H9 (cell line): ENCODE measurements at regions not wholly inside any gene's neighbourhood (a gene's known extent, or its start where the extent isn't known, plus 50 kb on each side); places are given as distances from the start of the nearest gene placed in this dataset.

Experiments used
- DNase-seq: peaks from one replicate; pipeline ENCODE4 v3.0.0-alpha.2; 2017
- H2AFZ ChIP-seq: one replicate; pipeline ENCODE4 v1.6.1; 2013; ENCODE audit warnings: mild to moderate bottlenecking, low read length, control low read depth, moderate library complexity
- H2AK5ac ChIP-seq: 2 replicates; pipeline ENCODE4 v1.6.1; 2013; ENCODE audit warnings: low read length, control low read depth, mixed read lengths; ENCODE audit not compliant: insufficient read length
- H2BK120ac ChIP-seq: one replicate; pipeline ENCODE4 v1.6.1; 2013; ENCODE audit warnings: low read depth, mild to moderate bottlenecking, low read length, control low read depth, inconsistent platforms; ENCODE audit not compliant: poor library complexity, severe bottlenecking
- H2BK12ac ChIP-seq: 2 replicates; pipeline ENCODE4 v1.6.1; 2013; ENCODE audit warnings: low read length, control low read depth, mixed read lengths, low read depth; ENCODE audit not compliant: insufficient read length
- H2BK15ac ChIP-seq: 2 replicates; pipeline ENCODE4 v1.6.1; 2013; ENCODE audit warnings: low read depth, low read length, control low read depth
- H2BK20ac ChIP-seq: one replicate; pipeline ENCODE4 v1.6.1; 2013; ENCODE audit warnings: low read depth, mild to moderate bottlenecking, low read length, control low read depth, inconsistent platforms; ENCODE audit not compliant: poor library complexity, severe bottlenecking
- H2BK5ac ChIP-seq: 2 replicates; pipeline ENCODE4 v1.6.1; 2013; ENCODE audit warnings: low read length, control low read depth, mixed read lengths; ENCODE audit not compliant: insufficient read length
- H3K14ac ChIP-seq: 2 replicates; pipeline ENCODE4 v1.6.1; 2013; ENCODE audit warnings: low read length, control low read depth; ENCODE audit not compliant: insufficient read depth
- H3K18ac ChIP-seq: 2 replicates; pipeline ENCODE4 v1.6.1; 2013; ENCODE audit warnings: low read depth, mild to moderate bottlenecking, mixed read lengths, low read length, control low read depth; ENCODE audit not compliant: insufficient read length
- H3K23ac ChIP-seq: 2 replicates; pipeline ENCODE4 v1.6.1; 2013; ENCODE audit warnings: low read length, control low read depth, mixed read lengths, low read depth; ENCODE audit not compliant: insufficient read length
- H3K23me2 ChIP-seq: 2 replicates; pipeline ENCODE4 v1.6.1; 2013; ENCODE audit warnings: low read depth, mild to moderate bottlenecking, mixed read lengths, low read length, control low read depth; ENCODE audit not compliant: insufficient read length, poor library complexity, severe bottlenecking
- H3K27ac ChIP-seq: 2 replicates; pipeline ENCODE4 v1.5.1; 2013; ENCODE audit warnings: low read length, control low read depth, mixed read lengths, low read depth; ENCODE audit not compliant: insufficient read length
- H3K27me3 ChIP-seq: 2 replicates; pipeline ENCODE4 v1.6.1; 2013; ENCODE audit warnings: low read length, control low read depth, inconsistent platforms; ENCODE audit not compliant: insufficient read depth
- H3K4ac ChIP-seq: 2 replicates; pipeline ENCODE4 v1.6.1; 2013; ENCODE audit warnings: low read depth, mild to moderate bottlenecking, control low read depth, inconsistent platforms, low read length, moderate library complexity
- H3K4me1 ChIP-seq: 2 replicates; pipeline ENCODE4 v1.6.1; 2013; ENCODE audit warnings: low read length, control low read depth, inconsistent platforms; ENCODE audit not compliant: insufficient read depth
- H3K4me2 ChIP-seq: 2 replicates; pipeline ENCODE4 v1.6.1; 2013; ENCODE audit warnings: low read length, control low read depth, mixed read lengths; ENCODE audit not compliant: insufficient read length, insufficient read depth
- H3K56ac ChIP-seq: 2 replicates; pipeline ENCODE4 v1.6.1; 2013; ENCODE audit warnings: low read depth, mild to moderate bottlenecking, mixed read lengths, low read length, control low read depth; ENCODE audit not compliant: insufficient read length
- H3K79me1 ChIP-seq: 2 replicates; pipeline ENCODE4 v1.6.1; 2013; ENCODE audit warnings: low read depth, mild to moderate bottlenecking, moderate library complexity, low read length, control low read depth, inconsistent platforms; ENCODE audit not compliant: insufficient read depth, poor library complexity, severe bottlenecking
- H3K79me2 ChIP-seq: 2 replicates; pipeline ENCODE4 v1.6.1; 2013; ENCODE audit warnings: low read length, control low read depth, inconsistent platforms; ENCODE audit not compliant: insufficient read depth
- H3K9ac ChIP-seq: 2 replicates; pipeline ENCODE4 v1.6.1; 2013; ENCODE audit warnings: low read length, control low read depth, mixed read lengths; ENCODE audit not compliant: insufficient read length; ENCODE audit errors: extremely low read depth
- H3K9me3 ChIP-seq: one replicate; pipeline ENCODE4 v1.6.1; 2013; ENCODE audit warnings: low read depth, low read length, inconsistent platforms; ENCODE audit not compliant: control insufficient read depth
- H3T11ph ChIP-seq: one replicate; pipeline ENCODE4 v1.6.1; 2013; ENCODE audit warnings: mild to moderate bottlenecking, low read length, control low read depth, inconsistent platforms
- H4K20me1 ChIP-seq: one replicate; pipeline ENCODE4 v1.6.1; 2013; ENCODE audit not compliant: control insufficient read depth, insufficient read length, insufficient read depth
- H4K5ac ChIP-seq: 2 replicates; pipeline ENCODE4 v1.6.1; 2013; ENCODE audit warnings: low read depth, mild to moderate bottlenecking, mixed read lengths, low read length, control low read depth; ENCODE audit not compliant: insufficient read length
- H4K8ac ChIP-seq: replicated peaks from 2 replicates; pipeline ENCODE4 v1.6.1; 2013; ENCODE audit warnings: low read length, control low read depth, mixed read lengths, low read depth; ENCODE audit not compliant: insufficient read length
- H4K91ac ChIP-seq: 2 replicates; pipeline ENCODE4 v1.6.1; 2013; ENCODE audit warnings: low read depth, mild to moderate bottlenecking, moderate library complexity, mixed read lengths, low read length, control low read depth; ENCODE audit not compliant: insufficient read length
- H3K27ac Mint-ChIP-seq, 3 experiments: 2 replicates in 2 of 3; 3 replicates in 1 of 3; pipeline ENCODE4 v1.8.0; 2020 to 2021; ENCODE audit warnings: mixed read lengths in 3 of 3, mild to moderate bottlenecking in 1 of 3, moderate library complexity in 1 of 3
- H3K27me3 Mint-ChIP-seq: 2 replicates; pipeline ENCODE4 v1.8.0; 2021; ENCODE audit warnings: low read depth, mild to moderate bottlenecking, moderate library complexity, mixed read lengths
- H3K36me3 Mint-ChIP-seq, 3 experiments: 2 replicates in 2 of 3; 3 replicates in 1 of 3; pipeline ENCODE4 v1.8.0; 2020 to 2021; ENCODE audit warnings: low read depth in 3 of 3, mixed read lengths in 3 of 3; ENCODE audit not compliant: insufficient read depth in 1 of 3
- H3K4me1 Mint-ChIP-seq, 2 experiments: 2 replicates each; pipeline ENCODE4 v1.8.0; 2020; ENCODE audit warnings: mixed read lengths in 2 of 2
- H3K4me3 Mint-ChIP-seq, 2 experiments: 2 replicates in 1 of 2; 3 replicates in 1 of 2; pipeline ENCODE4 v1.8.0; 2020 to 2021; ENCODE audit warnings: mild to moderate bottlenecking in 2 of 2, mixed read lengths in 2 of 2, moderate library complexity in 1 of 2
- H3K9me3 Mint-ChIP-seq, 2 experiments: 2 replicates in 1 of 2; 3 replicates in 1 of 2; pipeline ENCODE4 v1.8.0; 2020; ENCODE audit warnings: mild to moderate bottlenecking in 2 of 2, mixed read lengths in 2 of 2, moderate library complexity in 1 of 2
- CTCF ChIP-seq: fragments of 200-600 bp; sonication (generic); conservative IDR thresholded peaks from 3 replicates; pipeline ENCODE4 v1.8.0; 2021; ENCODE audit warnings: antibody characterized with exemption, mild to moderate bottlenecking
- WGBS: extraction: QIAGEN DNeasy Blood & Tissue Kit; methylation state at CpG from one replicate; pipeline ENCODE4 v1.1.7; 2013; ENCODE audit warnings: missing lambda C conversion rate, low lambda C conversion rate, mixed read lengths; ENCODE audit not compliant: insufficient read length; ENCODE audit errors: extremely low coverage; 5-methylcytosine and 5-hydroxymethylcytosine counted together

- H3K56ac ChIP-seq, result no peak overlapping the region
- H3K79me2 ChIP-seq, result no peaks in the 10 kb centered on the region
- no peak overlapping the region for H4K91ac ChIP-seq
- H3K4me3 Mint-ChIP-seq, result no peak overlapping the region
- no peaks in the 10 kb centered on the region; a peak in 1 of 5 replicates for H3K9me3 Mint-ChIP-seq
- H4K20me1 ChIP-seq, result no peaks in the 10 kb centered on the region
- H2AFZ ChIP-seq, result no peak overlapping the region
- H2BK15ac ChIP-seq, result no peak overlapping the region
- no peak overlapping the region for H3T11ph ChIP-seq
- H2BK20ac ChIP-seq, result no peak overlapping the region
- no peaks in the 10 kb centered on the region for H3K4me1 ChIP-seq
- no peak for TF ChIP-seq CTCF
- H3K27ac ChIP-seq, result no peak overlapping the region
- H3K23ac ChIP-seq, result no peak overlapping the region
- H2BK5ac ChIP-seq, result no peak overlapping the region
- H3K9ac ChIP-seq, result no peak overlapping the region
- no peak overlapping the region for H3K4me2 ChIP-seq
- H3K27me3 Mint-ChIP-seq, result peaks cover 23% of the 10 kb centered on the region
- H4K5ac ChIP-seq, result no peak overlapping the region
- no peaks in the 10 kb centered on the region for H3K27me3 ChIP-seq
- peaks cover 10 to 11% of the 10 kb centered on the region in 2 experiments for H3K4me1 Mint-ChIP-seq
- no peaks in the 10 kb centered on the region for H3K79me1 ChIP-seq
- no peak overlapping the region for H3K4ac ChIP-seq
- no peak overlapping the region for H2AK5ac ChIP-seq
- H3K14ac ChIP-seq, result no peak overlapping the region
- WGBS, result no CpG with 5 or more reads among the region's 21 CpGs
- no peak overlapping the region for H4K8ac ChIP-seq
- H3K18ac ChIP-seq, result no peak overlapping the region
- H3K23me2 ChIP-seq, result no peaks in the 10 kb centered on the region
- DNase-seq, result no peak
- H2BK120ac ChIP-seq, result no peak overlapping the region
- H3K36me3 Mint-ChIP-seq, result no peaks in the 10 kb centered on the region
- no peaks in the 10 kb centered on the region for H3K9me3 ChIP-seq
- H2BK12ac ChIP-seq, result no peak overlapping the region
- no peak overlapping the region for H3K27ac Mint-ChIP-seq
Measured at GRCh38 chr15:31434588-31435260, 108.1 kb downstream of the KLF13 start.
